Liver (tissue), 8 donors: ENCODE measurements at regions not wholly inside any gene's neighbourhood (a gene's known extent, or its start where the extent isn't known, plus 50 kb on each side); places are given as distances from the start of the nearest gene placed in this dataset.

Source experiments
- DNase-seq: peaks from one replicate; pipeline ENCODE4 v3.0.0-alpha.2; 2017; ENCODE audit warnings: low spot score
- H3K27ac ChIP-seq, 2 donors: one replicate each; pipeline ENCODE4 v1.7.0; 2013; ENCODE audit warnings: inconsistent platforms in 2 of 2, low read length in 2 of 2, control low read depth in 1 of 2, low read depth in 1 of 2, mild to moderate bottlenecking in 1 of 2
- H3K27me3 ChIP-seq, 4 donors: one replicate each; pipeline versions ENCODE4 v1.6.1 to v1.7.0; 2013; ENCODE audit warnings: low read length in 3 of 4, inconsistent platforms in 1 of 4, mild to moderate bottlenecking in 1 of 4, moderate library complexity in 1 of 4; ENCODE audit not compliant: control insufficient read depth in 4 of 4, insufficient read depth in 4 of 4
- H3K36me3 ChIP-seq, 4 donors: one replicate each; pipeline versions ENCODE4 v1.6.1 to v1.7.0; 2013; ENCODE audit warnings: low read length in 3 of 4, mild to moderate bottlenecking in 3 of 4, low read depth in 1 of 4, moderate library complexity in 1 of 4; ENCODE audit not compliant: control insufficient read depth in 4 of 4, insufficient read depth in 3 of 4
- H3K4me1 ChIP-seq, 4 donors: one replicate each; pipeline versions ENCODE4 v1.6.1 to v1.7.0; 2013; ENCODE audit warnings: low read length in 3 of 4, mild to moderate bottlenecking in 3 of 4, moderate library complexity in 1 of 4; ENCODE audit not compliant: control insufficient read depth in 4 of 4, insufficient read depth in 4 of 4
- H3K4me3 ChIP-seq, 3 donors: one replicate each; pipeline versions ENCODE4 v1.6.1 to v1.7.0; 2013; ENCODE audit warnings: low read length in 3 of 3, control low read depth in 1 of 3, low read depth in 1 of 3, mild to moderate bottlenecking in 1 of 3
- H3K9ac ChIP-seq, 2 donors: one replicate each; pipeline ENCODE4 v1.7.0; 2013; ENCODE audit warnings: low read length in 2 of 2, mild to moderate bottlenecking in 2 of 2, moderate library complexity in 2 of 2, control low read depth in 1 of 2, low read depth in 1 of 2
- H3K9me3 ChIP-seq, 4 donors: one replicate each; pipeline versions ENCODE4 v1.6.1 to v1.7.0; 2013; ENCODE audit warnings: low read length in 3 of 4; ENCODE audit not compliant: control insufficient read depth in 4 of 4
- ATF3 ChIP-seq: IDR thresholded peaks from 2 replicates; pipeline ENCODE4 v1.6.1; 2016; ENCODE audit warnings: antibody characterized with exemption
- CTCF ChIP-seq: fragments of 150-350 bp; IDR thresholded peaks from 2 replicates; pipeline ENCODE4 v1.5.1; 2017; ENCODE audit warnings: improper control_type of control experiment, low read depth, low read length; ENCODE audit not compliant: missing input control
- FOXA1 ChIP-seq: IDR thresholded peaks from 2 replicates; pipeline ENCODE4 v1.6.1; 2016; ENCODE audit warnings: antibody characterized with exemption
- GABPA ChIP-seq, 2 donors: IDR thresholded peaks in 1 of 2; conservative IDR thresholded peaks in 1 of 2; 2 replicates each; pipeline ENCODE4 v1.6.1; 2016; ENCODE audit warnings: antibody characterized with exemption in 2 of 2, mild to moderate bottlenecking in 1 of 2, moderate library complexity in 1 of 2
- MAX ChIP-seq: IDR thresholded peaks from 2 replicates; pipeline ENCODE4 v1.6.1; 2016; ENCODE audit warnings: antibody characterized with exemption
- RAD21 ChIP-seq, 2 donors: IDR thresholded peaks; 2 replicates each; pipeline ENCODE4 v1.6.1; 2016; ENCODE audit warnings: antibody characterized with exemption in 2 of 2, mild to moderate bottlenecking in 2 of 2
- RXRA ChIP-seq, 2 donors: IDR thresholded peaks; 2 replicates each; pipeline ENCODE4 v1.6.1; 2017 to 2018; ENCODE audit warnings: antibody characterized with exemption in 2 of 2, mild to moderate bottlenecking in 1 of 2
- SP1 ChIP-seq: IDR thresholded peaks from 2 replicates; pipeline ENCODE4 v1.6.1; 2018; ENCODE audit warnings: antibody characterized with exemption, mild to moderate bottlenecking
- YY1 ChIP-seq: IDR thresholded peaks from 2 replicates; pipeline ENCODE4 v1.6.1; 2016; ENCODE audit warnings: antibody characterized with exemption, mild to moderate bottlenecking
- ZBTB33 ChIP-seq: IDR thresholded peaks from 2 replicates; pipeline ENCODE4 v1.6.1; 2016; ENCODE audit warnings: antibody characterized with exemption
- WGBS: extraction: QIAGEN DNeasy Blood & Tissue Kit; methylation state at CpG from one replicate; pipeline ENCODE4 v1.1.7; 2013; 5-methylcytosine and 5-hydroxymethylcytosine counted together
- TF ChIP-seq, protein P1 (sequence below): IDR thresholded peaks from 2 replicates; pipeline ENCODE4 v1.6.1; 2016; ENCODE audit warnings: antibody characterized with exemption, mild to moderate bottlenecking
- donor health status: healthy.
- donor health status: healthy.
- donor health status: healthy.
- donor health status: healthy.
- donor health status: healthy.

GRCh38 chr2:121003391-121003790 lies 267.7 kb downstream of the GLI2 start (continued):
- TF ChIP-seq CTCF (no peak), RXRA (IDR thresholded peaks at IDR 0.05) (no peak), FOXA1 (no peak), YY1 (no peak), SP1 (no peak)

- H3K9ac ChIP-seq = no peak overlapping the region
- no peak overlapping the region for H3K27ac ChIP-seq
- H3K4me3 ChIP-seq = no peak overlapping the region
- H3K4me1 ChIP-seq = no peaks in the 10 kb centered on the region
- peaks cover 0 to 3% (median 1%) of the 10 kb centered on the region in 4 donors for H3K9me3 ChIP-seq
- no peaks in the 10 kb centered on the region for H3K36me3 ChIP-seq
- no peaks in the 10 kb centered on the region for H3K27me3 ChIP-seq
- WGBS = 78% methylated on average over 5 of the region's 5 CpGs
- TF ChIP-seq MAX (no peak), RAD21 (IDR thresholded peaks at IDR 0.05) (no peak), ZBTB33 (no peak), ATF3 (no peak)
- TF ChIP-seq, protein P1, sequence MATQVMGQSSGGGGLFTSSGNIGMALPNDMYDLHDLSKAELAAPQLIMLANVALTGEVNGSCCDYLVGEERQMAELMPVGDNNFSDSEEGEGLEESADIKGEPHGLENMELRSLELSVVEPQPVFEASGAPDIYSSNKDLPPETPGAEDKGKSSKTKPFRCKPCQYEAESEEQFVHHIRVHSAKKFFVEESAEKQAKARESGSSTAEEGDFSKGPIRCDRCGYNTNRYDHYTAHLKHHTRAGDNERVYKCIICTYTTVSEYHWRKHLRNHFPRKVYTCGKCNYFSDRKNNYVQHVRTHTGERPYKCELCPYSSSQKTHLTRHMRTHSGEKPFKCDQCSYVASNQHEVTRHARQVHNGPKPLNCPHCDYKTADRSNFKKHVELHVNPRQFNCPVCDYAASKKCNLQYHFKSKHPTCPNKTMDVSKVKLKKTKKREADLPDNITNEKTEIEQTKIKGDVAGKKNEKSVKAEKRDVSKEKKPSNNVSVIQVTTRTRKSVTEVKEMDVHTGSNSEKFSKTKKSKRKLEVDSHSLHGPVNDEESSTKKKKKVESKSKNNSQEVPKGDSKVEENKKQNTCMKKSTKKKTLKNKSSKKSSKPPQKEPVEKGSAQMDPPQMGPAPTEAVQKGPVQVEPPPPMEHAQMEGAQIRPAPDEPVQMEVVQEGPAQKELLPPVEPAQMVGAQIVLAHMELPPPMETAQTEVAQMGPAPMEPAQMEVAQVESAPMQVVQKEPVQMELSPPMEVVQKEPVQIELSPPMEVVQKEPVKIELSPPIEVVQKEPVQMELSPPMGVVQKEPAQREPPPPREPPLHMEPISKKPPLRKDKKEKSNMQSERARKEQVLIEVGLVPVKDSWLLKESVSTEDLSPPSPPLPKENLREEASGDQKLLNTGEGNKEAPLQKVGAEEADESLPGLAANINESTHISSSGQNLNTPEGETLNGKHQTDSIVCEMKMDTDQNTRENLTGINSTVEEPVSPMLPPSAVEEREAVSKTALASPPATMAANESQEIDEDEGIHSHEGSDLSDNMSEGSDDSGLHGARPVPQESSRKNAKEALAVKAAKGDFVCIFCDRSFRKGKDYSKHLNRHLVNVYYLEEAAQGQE = no peak
- peak; percentile 23 for DNase-seq
Observed at GRCh38 chr2:121004359-121004758, 268.7 kb downstream of the GLI2 start.

DNA sequence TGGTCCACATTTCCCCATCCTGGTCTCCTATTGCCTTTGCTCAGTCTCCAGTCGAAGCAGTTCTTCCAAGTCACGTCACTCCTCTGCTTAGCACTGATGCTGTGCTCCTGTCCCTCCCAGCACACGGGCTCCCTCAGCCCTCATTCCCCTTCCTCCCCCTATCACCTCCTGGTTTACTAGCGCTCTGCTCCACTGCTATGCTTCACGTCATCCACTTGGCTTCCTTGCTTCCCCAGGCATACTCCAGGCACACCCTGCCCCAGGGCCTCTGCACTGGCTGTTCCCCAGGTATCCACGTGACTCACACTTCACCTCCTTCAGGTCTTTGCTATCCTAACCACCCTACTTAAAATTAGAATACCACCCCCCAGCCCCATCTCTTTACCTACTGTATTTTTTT lies 269.3 kb downstream of the GLI2 start:
- Histone ChIP-seq H3K27ac (no peak overlapping the region), H3K9ac (no peak overlapping the region), H3K27me3 (no peaks in the 10 kb centered on the region), H3K4me3 (no peak overlapping the region), H3K36me3 (no peaks in the 10 kb centered on the region), H3K9me3 (peaks cover 0 to 9% (median 1%) of the 10 kb centered on the region in 4 donors), H3K4me1 (no peaks in the 10 kb centered on the region)
- no peak for TF ChIP-seq GABPA (IDR thresholded peaks at IDR 0.05 in 1 of 2, conservative IDR thresholded peaks at IDR 0.05 in 1 of 2)
- WGBS = 62% methylated on average over 6 of the region's 6 CpGs
- DNase-seq = peak; percentile 21
